DMS53 treated with DMSO at 0.1 percent for 48 hours (cell line): ENCODE measurements at regions not wholly inside any gene's neighbourhood (a gene's known extent, or its start where the extent isn't known, plus 50 kb on each side); places are given as distances from the start of the nearest gene placed in this dataset.

Experiments
- DNase-seq: peaks from one replicate; lab custom pipeline; 2025; ENCODE audit not compliant: unreplicated experiment; lab: John Stamatoyannopoulos, UW

GRCh38 chr5:9707732-9708462 lies 77.7 kb upstream of the TAS2R1 start:
- DNase-seq = no peak

DNA sequence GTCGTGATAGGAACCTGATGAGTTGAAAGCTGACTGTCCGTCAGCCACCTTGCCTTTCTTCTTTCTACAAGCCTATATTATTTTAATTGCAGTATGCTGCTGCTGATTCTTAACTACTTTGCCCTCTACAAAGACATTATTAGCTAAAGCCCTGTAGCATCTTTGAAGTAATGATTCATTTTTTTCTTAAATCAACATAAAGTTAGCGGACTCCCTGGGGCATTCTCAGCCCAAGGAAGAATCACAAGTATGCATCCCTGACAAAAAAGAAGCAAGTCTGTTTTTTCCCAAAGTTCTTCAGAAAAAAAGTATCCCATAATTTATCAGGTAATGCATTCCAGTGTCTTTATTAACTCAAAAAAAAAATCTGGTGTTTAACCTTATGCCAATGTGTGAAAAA lies 69.5 kb upstream of the TAS2R1 start:
- no peak for DNase-seq

GRCh38 chr5:9698841-9699240 lies 68.7 kb upstream of the TAS2R1 start:
- DNase-seq = no peak

- DNase-seq = no peak
Measured at GRCh38 chr5:9698125-9698826, 68.1 kb upstream of the TAS2R1 start.

- DNase-seq = no peak
Measured at GRCh38 chr5:9692576-9692975, 62.4 kb upstream of the TAS2R1 start.

- DNase-seq = no peak
Measured at GRCh38 chr5:9691261-9691660, 61.1 kb upstream of the TAS2R1 start.

GRCh38 chr5:9690751-9691150 lies 60.6 kb upstream of the TAS2R1 start:
- no peak for DNase-seq

DNA sequence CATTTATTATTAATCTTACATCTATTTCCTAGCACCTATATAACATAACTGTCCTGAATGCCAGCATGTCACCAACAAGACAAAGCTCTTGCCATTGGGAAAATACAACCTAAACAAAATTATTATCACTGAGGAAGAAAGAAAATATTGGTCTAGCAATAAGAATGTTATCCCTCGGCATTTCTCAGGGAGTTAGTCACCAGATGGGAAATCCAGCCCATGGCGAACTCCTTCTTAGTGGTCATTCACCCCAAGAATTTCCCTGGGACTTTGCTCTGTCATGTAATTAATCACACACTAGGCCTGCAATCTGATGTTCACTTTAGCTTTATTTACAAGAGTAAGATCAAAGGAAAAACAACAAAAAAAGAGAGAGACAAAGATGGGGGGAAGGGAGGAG lies 56.1 kb upstream of the TAS2R1 start:
- no peak for DNase-seq

- DNase-seq = no peak
Measured at GRCh38 chr5:9681706-9682105, 51.6 kb upstream of the TAS2R1 start.
